HEK293T (cell line): ENCODE measurements at regions not wholly inside any gene's neighbourhood (a gene's known extent, or its start where the extent isn't known, plus 50 kb on each side); places are given as distances from the start of the nearest gene placed in this dataset.

Source experiments
- ELF4 ChIP-seq: fragments of 450-650 bp; IDR thresholded peaks from 2 replicates; pipeline ENCODE4 v1.6.1; 2017; ENCODE audit warnings: antibody characterized with exemption
- FOXA1 ChIP-seq: fragments of 450-650 bp; IDR thresholded peaks from 2 replicates; pipeline ENCODE4 v1.6.1; 2016; ENCODE audit warnings: mild to moderate bottlenecking
- FOXM1 ChIP-seq: fragments of 450-650 bp; IDR thresholded peaks from 2 replicates; pipeline ENCODE4 v1.6.1; 2017; ENCODE audit warnings: mild to moderate bottlenecking, borderline replicate concordance
- NFRKB ChIP-seq: fragments of 450-650 bp; IDR thresholded peaks from 2 replicates; pipeline ENCODE4 v1.6.1; 2016; ENCODE audit warnings: mild to moderate bottlenecking, moderate library complexity
- SP1 ChIP-seq: fragments of 450-650 bp; IDR thresholded peaks from 2 replicates; pipeline ENCODE4 v1.6.1; 2017
- TARDBP ChIP-seq: fragments of 450-650 bp; IDR thresholded peaks from 2 replicates; pipeline ENCODE4 v1.6.1; 2016

GRCh38 chr14:71204231-71204630 is 297.0 kb downstream of the PCNX1 start:
- no peak for TF ChIP-seq SP1
- no peak for TF ChIP-seq NFRKB
- TF ChIP-seq FOXA1, result no peak
- TF ChIP-seq FOXM1, result no peak
- no peak for TF ChIP-seq ELF4
- TF ChIP-seq TARDBP, result no peak
